GM18870 (cell line): ENCODE measurements at regions not wholly inside any gene's neighbourhood (a gene's known extent, or its start where the extent isn't known, plus 50 kb on each side); places are given as distances from the start of the nearest gene placed in this dataset.
"Not testable (repeated sequence)": the region's sequence is repeated elsewhere in the genome, so short reads cannot be mapped to it uniquely, and the experiment has no call there.

ENCODE experiments used
- ATAC-seq: cut with Tn5 transposase; IDR thresholded peaks from one replicate; pipeline ENCODE4 v1.9.1; 2021; ENCODE audit warnings: moderate library complexity; ENCODE audit not compliant: unreplicated experiment

DNA sequence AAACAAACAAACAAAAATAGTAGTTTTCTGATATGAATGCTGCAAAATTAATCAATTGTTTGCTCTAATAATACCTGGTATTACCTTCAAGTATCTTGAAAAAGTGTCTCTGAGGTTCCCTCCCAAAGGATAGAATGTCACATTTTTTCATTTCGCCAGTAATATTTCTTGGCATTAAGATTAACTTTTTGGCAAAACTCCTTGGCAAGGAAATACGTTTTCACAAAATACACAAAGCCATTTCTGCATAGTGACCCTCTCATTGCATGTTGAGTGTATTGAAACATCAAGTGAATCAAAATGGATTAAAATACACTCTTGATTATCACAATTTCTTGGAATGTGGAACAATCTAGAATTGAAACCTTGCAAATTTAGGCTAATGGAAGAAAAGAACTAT, 230.5 kb downstream of the ATPSCKMT start:
- ATAC-seq = no peak

DNA sequence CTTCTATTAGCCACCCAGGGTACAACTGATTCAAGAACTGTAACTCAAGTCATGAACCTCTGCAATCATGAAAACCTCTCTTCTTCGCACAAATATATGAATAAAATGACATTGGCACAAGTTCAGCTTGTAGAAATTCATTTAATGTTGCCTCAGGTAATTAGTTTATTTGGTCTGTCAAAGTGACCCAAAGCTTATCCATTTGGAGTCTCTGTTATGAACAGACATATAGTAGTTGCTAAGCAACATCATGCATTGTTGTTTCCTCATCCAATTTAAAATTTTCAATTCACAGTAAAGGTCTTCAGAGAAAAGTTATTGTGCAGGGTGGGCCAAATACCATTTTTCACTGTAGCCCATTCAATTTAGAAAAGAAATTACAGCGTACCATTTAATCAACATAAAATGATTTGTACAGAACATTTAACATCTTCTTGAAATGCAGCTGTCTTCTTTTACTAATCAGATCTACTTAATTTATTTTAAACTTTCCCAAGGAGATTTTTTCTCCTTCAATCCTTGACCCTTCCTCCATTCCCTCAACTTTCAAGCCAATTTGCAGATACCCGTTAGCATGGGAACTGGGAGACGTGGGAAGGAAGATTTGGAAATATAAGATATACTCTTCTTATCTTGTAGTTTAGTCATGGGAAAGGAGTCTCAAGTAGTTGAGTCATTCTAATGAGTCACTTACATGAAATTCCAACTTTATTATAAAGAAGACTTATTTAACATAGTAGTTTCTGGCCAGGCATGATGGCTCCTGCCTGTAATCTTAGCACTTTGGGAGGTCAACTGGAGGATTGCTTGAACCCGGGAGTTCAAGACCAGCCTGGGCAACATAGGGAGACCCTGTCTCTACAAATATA, 231.3 kb downstream of the ATPSCKMT start:
- no peak for ATAC-seq

DNA sequence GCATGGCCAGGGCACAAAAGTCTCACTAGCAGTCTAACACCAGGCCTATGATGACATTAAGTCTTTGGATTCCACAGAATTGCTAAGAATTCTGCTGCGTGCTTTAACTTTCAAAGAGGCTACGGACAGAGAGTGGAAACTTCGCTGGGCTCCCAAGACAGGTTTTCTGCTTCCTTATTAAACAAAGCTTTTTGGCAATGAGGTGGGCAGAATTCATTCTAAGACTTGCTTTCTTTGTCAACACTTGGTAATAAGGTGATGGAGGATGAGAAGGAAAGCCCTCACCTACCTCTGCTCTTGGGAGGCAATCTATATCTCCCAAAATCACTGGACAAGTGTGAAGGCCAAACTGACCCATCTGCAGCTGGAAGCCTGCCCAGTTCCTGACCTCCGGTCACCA, 231.9 kb downstream of the ATPSCKMT start:
- ATAC-seq = no peak

DNA sequence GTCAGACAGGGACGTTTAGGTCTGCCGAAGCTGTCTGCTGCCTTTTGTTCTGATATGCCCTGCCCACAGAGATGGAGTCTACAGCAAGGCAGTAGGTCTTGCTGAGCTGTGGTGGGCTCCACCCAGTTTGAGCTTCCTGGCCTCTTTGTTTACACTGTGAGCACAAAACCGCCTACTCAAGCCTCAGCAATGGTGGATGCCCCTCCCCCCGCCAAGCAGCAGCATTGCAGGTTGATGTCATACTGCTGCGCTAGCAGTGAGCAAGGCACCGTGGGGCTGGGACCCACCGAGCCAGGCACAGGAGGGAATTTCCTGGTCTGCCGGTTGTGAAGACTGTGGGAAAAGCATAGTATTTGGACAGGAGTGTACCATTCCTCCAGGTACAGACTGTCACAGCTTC, 233.1 kb downstream of the ATPSCKMT start:
- not testable (repeated sequence) for ATAC-seq

DNA sequence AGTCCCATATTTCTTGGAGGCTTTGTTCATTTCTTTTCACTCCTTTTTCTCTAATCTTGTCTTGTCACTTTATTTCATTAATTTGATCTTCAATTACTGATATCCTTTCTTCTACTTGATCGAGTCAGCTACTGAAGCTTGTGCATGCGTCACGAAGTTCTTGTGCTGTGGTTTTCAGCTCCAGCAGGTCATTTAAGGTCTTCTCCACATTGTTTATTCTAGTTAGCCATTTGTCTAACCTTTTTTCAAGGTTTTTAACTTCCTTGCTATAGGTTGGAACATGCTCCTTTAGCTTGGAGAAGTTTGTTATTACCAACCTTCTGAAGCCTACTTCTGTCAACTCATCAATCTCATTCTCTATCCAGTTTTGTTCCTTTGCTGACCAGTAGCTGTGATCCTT, 234.0 kb downstream of the ATPSCKMT start:
- ATAC-seq = not testable (repeated sequence)

DNA sequence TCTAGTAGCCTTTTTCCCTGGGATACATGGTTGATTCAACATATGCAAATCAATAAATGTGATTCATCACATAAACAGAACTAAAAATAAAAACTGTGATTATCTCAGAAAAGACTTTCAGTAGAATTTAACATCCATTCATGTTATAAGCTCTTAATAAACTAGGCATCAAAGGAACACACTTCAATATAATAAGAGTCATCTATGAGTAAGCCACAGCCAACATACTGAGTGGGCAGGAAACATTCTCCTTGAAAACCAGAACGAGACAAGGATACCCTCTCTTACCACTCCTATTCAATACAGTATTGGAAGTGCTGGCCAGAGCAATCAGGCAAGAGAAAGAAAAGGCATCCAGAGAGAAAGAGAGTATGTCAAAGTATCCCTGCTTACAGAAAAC, 239.9 kb downstream of the ATPSCKMT start:
- no peak for ATAC-seq

DNA sequence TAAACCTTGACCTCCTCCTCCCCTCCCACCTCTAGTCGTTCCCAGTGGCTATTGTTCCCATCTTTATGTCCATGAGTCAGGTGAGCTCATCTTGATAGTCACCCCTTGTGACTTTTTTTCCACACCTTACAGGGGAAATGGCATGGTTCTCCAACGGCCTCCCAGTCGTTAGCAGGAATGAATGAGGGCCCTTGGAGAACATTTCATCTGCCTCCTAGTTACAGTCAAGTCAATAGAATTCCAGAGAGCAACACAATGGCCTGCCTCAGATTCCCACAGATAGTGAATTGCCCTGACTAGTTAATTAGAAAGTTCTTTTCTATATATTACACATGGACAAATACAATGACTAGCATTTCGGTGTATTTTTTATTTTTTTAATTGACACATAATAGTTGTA, 262.6 kb downstream of the ATPSCKMT start:
- ATAC-seq = no peak

DNA sequence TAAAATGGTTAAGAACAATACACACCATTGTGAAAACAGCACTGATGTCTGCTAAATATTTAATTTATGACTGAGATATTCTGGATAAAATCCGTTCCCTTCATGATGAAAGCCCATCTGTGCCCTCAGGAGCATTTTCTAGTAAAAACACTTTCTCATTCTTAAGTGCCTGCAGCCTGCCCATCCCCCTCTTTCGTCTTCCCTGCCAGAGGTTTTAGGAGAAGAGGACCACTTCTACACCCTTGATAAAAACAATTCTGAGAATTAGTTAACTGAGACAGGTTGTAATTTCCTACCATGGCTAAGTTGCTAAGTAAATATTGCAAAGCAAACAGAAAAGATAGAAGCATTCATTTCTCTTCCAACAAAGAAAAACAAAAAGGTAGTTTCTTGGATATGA, 272.6 kb downstream of the ATPSCKMT start:
- ATAC-seq = no peak

DNA sequence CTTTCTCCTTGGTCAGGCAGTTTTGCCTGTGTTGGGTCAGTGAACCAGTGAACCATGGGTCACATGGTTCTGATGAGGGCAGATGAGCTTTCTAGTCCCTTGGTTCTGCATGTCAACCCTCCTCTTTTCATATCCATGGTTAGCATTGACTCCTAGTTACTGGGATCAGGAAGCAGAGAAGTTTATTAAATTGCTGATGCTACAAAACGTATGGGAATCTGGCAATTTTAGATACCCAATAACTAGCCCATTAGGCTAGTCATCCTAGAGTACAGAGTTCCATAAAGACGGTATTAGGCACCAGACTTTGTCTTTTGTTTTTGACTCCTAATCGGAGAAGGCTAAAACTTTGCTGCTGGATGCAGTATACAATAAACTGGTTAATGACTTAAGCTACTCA, 273.1 kb downstream of the ATPSCKMT start:
- no peak for ATAC-seq

DNA sequence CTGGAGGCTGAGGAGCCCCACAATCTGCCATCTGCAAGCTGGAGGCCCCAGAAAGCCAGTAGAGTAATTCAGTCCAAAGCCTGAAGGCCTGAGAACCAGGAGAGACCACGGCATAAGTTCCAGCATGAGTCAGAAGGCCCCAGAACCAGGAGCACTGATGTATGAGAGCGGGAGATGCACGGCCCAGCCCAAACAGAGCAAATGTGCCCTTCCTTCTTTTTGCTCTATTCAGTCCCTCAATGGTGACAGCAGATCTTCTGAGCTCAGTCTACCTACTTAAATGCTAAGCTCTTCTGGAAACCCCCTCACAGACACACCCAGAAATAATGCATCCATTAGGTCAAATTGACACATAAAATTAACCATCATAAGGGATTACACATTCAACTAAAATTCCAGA, 277.6 kb downstream of the ATPSCKMT start:
- no peak for ATAC-seq

DNA sequence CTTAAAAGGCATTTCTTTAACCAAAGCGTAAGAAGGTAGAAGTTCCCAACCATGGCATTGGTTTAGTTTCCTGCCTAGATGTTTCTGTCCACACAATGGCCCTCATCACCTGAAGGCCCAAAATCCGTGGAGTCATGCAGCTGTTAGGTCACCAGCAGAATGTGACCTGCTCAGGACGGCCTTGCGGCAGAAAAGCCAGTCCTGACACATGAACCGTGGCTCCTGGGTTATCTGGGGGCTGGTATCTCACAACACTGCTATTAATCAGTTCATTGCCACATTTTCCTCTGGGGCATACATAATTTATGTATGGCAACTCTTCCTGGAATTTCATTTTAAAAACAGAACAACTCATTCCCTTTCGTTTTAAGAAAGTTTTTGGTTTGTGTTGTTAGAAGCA, 278.4 kb downstream of the ATPSCKMT start:
- no peak for ATAC-seq

DNA sequence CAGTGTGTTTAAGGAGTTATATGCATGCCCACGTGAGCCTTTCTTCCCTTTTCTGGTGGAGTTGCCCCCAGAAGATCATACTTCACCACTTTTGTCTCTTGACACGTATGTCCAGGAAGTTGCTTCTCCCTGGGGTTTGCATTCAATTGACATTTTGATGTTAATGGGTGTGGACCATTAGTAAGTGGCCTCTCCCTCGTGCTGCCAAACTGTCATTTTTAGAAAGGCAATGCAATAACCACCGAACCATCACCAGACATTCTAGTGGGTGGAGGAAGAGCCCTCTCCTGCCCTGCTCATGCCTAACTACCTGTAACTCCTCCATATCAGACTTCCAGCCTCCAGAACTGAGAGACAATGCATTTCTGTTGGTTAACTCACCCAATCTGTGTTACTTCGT, 290.8 kb downstream of the ATPSCKMT start:
- ATAC-seq = no peak

DNA sequence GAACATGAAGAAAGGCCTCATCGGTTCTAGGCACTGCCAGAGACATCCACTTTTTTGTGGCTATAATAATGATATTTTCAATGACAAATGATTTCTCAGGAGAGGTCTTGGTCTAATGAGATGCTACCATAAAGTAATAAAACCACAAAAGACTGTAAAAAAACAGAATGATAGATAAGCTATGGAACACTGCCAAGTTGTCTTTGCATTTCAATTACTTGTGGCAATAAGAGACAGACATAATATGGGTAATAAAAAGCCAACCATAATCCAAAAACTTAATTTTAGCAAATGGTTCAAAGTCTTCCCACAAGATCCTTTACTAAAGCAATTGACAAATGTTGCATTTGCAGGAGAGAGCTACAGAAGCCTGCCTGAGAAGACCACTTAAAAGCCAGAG, 292.5 kb downstream of the ATPSCKMT start:
- ATAC-seq = no peak

DNA sequence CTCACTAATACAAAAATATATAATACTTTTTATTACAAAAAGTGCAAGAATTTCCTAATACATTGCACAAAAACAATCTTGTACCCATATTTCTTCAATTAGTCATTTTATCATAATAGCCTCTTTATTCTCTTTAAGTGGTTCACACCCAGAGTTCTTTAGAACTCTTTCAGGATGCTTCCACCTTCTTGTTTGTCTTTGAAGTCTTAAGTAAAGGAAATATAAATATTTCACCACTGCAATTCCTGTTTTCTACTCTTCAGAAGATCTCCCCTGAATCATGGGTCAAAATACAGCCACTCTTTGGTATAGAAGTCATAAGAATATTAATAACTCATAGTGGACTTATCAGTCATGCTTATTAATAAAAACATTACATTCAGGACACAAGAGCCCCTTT, 293.0 kb downstream of the ATPSCKMT start:
- ATAC-seq = no peak

DNA sequence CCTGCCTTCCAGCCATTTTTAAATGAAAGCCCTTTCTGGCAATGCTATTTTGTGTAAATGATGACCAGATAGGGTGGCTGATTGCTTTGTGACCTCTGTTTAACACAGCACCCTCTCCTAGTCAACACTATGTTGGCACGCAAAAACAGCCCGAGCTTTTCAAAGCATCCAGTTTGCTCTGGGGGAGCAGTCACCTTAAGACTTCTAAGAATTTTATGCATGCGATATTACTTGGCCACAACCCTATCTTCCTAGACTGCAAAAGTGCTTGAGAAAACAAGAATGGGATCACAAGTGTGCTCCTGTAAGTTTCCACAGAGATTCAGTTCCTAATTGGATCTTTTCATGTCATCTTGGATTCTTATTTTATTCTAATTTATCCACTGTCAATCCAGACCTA, 294.1 kb downstream of the ATPSCKMT start:
- no peak for ATAC-seq

DNA sequence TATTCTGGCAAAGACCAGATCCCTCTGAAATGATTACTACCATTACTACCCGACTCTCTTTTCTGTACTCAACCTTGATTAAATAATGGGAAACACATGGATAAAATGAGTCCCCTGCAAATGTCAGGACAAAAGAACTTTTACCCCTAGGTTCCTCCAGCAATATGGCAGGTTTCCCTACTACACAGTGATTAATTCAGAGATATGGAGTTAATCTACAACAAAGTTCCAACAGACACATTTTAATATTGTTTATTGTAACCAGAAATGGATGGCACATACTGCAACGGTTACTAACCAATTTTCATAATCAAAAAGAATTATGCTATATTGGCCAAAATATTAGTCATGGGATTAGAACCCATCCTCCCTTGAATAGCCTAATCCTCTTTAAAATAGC, 294.8 kb downstream of the ATPSCKMT start:
- no peak for ATAC-seq

DNA sequence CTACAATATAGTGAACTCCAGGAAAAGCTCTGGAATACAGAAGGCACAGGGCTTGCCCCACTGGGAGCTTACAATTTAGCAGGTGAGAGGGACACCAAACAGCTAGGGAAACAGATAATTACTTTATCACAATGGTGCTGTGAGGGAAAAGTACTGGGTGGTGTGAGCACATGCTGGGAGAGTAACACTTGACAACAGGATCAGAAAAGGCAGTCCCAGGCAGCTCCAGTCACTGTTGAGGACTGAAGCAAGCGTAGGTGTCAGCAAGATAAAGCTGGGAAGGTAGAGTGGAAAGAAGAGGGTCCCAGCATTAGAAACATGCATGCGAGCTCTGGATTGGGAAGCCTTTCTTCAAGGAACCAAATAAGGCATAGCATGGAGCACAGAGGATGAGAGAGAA, 296.0 kb downstream of the ATPSCKMT start:
- ATAC-seq = no peak

DNA sequence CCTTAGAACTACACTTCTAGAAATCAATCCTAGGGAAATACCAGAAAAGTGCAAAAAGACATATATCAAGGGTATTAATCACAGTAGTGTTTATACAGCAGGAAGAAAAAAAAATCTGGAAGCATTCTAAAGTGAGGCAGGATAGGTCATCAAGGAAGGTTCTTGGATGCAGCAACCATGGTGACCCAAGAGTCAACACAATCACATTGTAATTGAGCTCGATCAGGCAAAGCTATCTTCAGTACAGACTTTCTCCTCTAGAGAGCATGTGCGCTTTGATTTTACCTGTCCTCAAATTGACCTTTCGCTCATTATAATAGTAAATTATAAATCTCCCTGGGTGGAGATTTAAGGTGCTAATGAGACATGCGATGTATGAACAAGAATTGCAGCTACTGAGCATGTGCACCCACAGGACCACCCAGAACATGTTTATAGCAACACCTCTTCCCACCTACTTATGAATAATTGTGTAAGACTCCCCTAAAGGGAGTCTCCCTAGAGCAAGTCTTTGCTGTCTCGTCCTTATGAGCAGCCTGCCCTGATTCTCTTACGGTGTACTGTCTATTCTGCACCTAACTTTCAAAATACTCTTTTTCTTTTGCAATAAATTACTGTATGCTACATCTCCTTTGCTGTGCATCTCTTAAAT, 297.7 kb downstream of the ATPSCKMT start:
- no peak for ATAC-seq

DNA sequence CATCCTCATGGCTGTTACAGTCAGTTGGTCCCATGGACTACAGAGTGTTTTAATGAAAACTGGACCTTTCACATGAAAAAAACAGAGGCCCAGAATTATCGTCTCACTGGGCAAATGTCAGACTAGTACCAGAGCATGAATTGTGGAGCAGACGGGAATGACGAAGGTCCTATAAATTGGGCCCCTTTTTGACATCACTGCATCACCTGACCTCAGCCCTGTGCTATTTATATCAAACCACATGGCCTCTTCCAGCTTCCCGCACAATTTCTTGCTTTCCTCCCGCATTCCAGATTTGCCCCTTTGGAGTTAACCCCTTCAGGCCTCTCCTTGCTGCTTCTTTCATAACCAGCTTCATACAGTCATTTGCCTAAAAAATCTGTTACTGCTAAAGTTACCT, 301.7 kb downstream of the ATPSCKMT start:
- ATAC-seq = no peak

DNA sequence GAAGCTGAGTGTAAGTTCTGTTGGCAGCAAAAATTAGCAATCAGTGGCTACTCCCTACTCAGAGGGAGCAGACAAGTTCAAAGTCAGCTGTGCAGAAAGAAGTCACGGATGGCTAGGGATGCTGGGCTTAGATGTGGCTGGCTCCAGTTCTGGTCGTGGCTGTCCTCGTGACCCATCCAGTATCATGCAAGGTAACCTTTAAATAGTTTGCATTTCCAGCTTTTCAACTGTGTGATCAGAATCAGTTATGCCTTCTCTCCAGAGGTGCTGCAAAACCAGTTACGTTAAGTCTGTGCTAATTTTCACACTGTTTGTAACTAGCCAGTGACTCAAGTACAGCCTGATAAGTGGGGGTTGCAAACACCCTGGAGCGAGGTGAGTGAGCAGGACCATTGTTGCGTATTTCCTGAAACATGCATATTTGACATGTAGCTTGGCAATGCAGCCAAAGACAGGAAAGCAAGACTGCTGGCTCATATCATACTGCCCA, 302.4 kb downstream of the ATPSCKMT start:
- peak; percentile 40 for ATAC-seq

DNA sequence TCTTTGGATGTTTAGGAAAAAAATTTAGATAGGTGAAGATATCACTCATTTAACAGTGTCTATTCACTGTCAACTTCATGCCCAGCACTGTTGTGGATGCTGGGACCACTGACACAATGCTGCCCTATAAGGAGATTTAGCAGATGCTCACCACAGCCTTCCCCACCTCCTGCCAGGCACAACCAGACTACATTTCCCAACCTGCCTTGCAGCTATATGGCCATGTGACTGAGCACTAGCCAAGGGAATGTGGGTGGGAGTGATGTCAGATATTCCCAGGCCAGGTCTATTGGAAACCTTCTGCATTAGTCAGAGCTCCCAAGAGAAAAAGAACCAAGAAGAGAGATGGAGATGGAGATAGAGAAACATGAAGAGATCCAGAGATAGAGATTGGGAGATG, 302.6 kb upstream of the TAS2R1 start:
- no peak for ATAC-seq

DNA sequence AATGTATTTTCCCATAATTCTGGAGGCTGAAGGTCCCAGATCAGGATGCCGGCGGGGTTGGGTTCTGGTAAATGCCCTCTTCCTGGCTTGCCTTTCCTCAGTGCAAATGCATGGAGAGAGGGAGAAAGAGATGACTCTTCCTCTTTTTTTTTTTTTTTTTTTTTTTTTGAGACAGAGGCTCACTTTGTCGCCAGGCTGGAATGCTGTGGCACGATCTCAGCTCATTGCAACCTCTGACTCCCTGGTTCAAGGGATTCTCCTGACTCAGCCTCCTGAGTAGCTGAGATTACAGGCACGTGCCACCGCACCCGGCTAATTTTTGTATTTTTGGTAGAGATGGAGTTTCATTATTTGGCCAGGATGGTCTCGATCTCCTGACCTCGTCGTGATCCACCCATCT, 300.0 kb upstream of the TAS2R1 start:
- ATAC-seq = no peak
